LoVo (cell line): ENCODE measurements at regions not wholly inside any gene's neighbourhood (a gene's known extent, or its start where the extent isn't known, plus 50 kb on each side); places are given as distances from the start of the nearest gene placed in this dataset.
"Not testable (repeated sequence)": the region's sequence is repeated elsewhere in the genome, so short reads cannot be mapped to it uniquely, and the experiment has no call there.

Experiments
- DNase-seq: peaks from one replicate; pipeline ENCODE4 v3.0.0-alpha.2; 2016; ENCODE audit warnings: low spot score

GRCh38 chr5:32842813-32843530, 131.9 kb downstream of the NPR3 start:
- no peak for DNase-seq

GRCh38 chr5:32843531-32843895, 132.4 kb downstream of the NPR3 start:
- no peak for DNase-seq

GRCh38 chr5:32845171-32845570, 134.1 kb downstream of the NPR3 start:
- DNase-seq: no peak

GRCh38 chr5:32848120-32848519, 137.0 kb downstream of the NPR3 start:
- no peak for DNase-seq

GRCh38 chr5:32848681-32849080, 137.6 kb downstream of the NPR3 start:
- DNase-seq: no peak

GRCh38 chr5:32850817-32851496, 139.8 kb downstream of the NPR3 start:
- DNase-seq: no peak

- DNase-seq: no peak
These were observed 140.5 kb downstream of the NPR3 start for GRCh38 chr5:32851559-32852173.

- DNase-seq: no peak
These were observed 141.4 kb downstream of the NPR3 start for GRCh38 chr5:32852535-32852934.

GRCh38 chr5:32852976-32853375, 141.9 kb downstream of the NPR3 start:
- DNase-seq: no peak

GRCh38 chr5:32854473-32854872, 143.4 kb downstream of the NPR3 start:
- no peak for DNase-seq

- no peak for DNase-seq
These were observed 148.1 kb downstream of the NPR3 start for GRCh38 chr5:32859211-32859641.

GRCh38 chr5:32865475-32865874, 154.4 kb downstream of the NPR3 start:
- DNase-seq: no peak

GRCh38 chr5:32866138-32866537, 155.0 kb downstream of the NPR3 start:
- DNase-seq: no peak

GRCh38 chr5:32869216-32869615, 158.1 kb downstream of the NPR3 start:
- DNase-seq: no peak

- no peak for DNase-seq
These were observed 165.7 kb downstream of the NPR3 start for GRCh38 chr5:32876791-32877190.

GRCh38 chr5:32879364-32879763, 168.2 kb downstream of the NPR3 start:
- DNase-seq: not testable (repeated sequence)

GRCh38 chr5:32880796-32881195, 169.7 kb downstream of the NPR3 start:
- DNase-seq: no peak

- DNase-seq: no peak
These were observed 176.3 kb downstream of the NPR3 start for GRCh38 chr5:32887390-32887789.

- no peak for DNase-seq
These were observed 178.0 kb downstream of the NPR3 start for GRCh38 chr5:32889078-32889477.

- no peak for DNase-seq
These were observed 192.5 kb downstream of the NPR3 start for GRCh38 chr5:32903613-32904012.

GRCh38 chr5:32908641-32909040, 197.5 kb downstream of the NPR3 start:
- DNase-seq: no peak

- DNase-seq: no peak
These were observed 198.1 kb downstream of the NPR3 start for GRCh38 chr5:32909207-32909606.

GRCh38 chr5:32916648-32917047, 205.5 kb downstream of the NPR3 start:
- peak; percentile 11 for DNase-seq
